ENCODE measurements at regions not wholly inside any gene's neighbourhood (a gene's known extent, or its start where the extent isn't known, plus 50 kb on each side); places are given as distances from the start of the nearest gene placed in this dataset.

DNA sequence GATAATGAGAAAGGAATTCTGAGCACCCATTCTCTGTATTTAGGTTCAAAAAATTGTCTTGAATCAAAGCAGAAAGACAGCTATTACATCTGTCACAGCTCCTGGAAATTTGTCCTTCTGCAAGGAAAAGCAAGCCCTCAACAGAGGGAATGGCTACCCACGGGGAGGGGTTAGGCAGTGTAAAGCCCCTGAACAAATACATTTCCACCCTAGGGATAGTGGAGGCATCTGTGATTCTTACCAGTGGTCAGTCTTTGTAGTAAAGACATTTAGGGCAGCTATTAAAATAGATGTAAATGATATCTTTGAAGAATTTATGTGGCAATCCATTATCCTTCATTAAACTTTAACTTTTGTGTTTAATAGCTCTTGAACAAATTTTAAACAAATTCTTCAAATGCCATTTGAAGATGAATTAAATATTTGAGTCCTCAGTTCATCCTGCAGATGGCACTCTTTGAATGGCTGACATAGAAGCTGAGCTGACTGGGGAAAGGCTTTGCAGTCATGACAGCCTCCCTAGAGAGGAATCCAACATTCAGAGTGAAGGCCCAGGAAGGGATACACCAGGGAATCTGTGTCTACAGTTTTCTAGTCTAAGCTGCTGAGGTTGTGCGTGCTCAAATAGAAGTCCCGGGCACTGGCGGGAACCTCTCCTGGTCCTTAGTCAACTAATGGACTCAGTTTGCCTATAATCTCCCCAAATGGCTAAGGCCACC, 359.7 kb upstream of the ROPN1 start:
- Histone ChIP-seq H3K9me3 (no peaks in the 10 kb centered on the region; the same call in 1 of the 2 replicates), H3K27me3 (replicated peaks; ENCODE audit: control insufficient read depth, insufficient read depth, low read length) (no peaks in the 10 kb centered on the region), H3K4me3 (ENCODE audit: low read depth, low read length) (no peak overlapping the region), H3K36me3 (ENCODE audit: control insufficient read depth, insufficient read depth, low read length) (no peaks in the 10 kb centered on the region), H3K4me1 (peaks cover 18% of the 10 kb centered on the region)
- POLR2A ChIA-PET = no interaction called here
- H3K4me1 Mint-ChIP-seq (ENCODE audit: low read depth, unreplicated experiment) = peaks cover 24% of the 10 kb centered on the region
- TF ChIP-seq, protein P1, sequence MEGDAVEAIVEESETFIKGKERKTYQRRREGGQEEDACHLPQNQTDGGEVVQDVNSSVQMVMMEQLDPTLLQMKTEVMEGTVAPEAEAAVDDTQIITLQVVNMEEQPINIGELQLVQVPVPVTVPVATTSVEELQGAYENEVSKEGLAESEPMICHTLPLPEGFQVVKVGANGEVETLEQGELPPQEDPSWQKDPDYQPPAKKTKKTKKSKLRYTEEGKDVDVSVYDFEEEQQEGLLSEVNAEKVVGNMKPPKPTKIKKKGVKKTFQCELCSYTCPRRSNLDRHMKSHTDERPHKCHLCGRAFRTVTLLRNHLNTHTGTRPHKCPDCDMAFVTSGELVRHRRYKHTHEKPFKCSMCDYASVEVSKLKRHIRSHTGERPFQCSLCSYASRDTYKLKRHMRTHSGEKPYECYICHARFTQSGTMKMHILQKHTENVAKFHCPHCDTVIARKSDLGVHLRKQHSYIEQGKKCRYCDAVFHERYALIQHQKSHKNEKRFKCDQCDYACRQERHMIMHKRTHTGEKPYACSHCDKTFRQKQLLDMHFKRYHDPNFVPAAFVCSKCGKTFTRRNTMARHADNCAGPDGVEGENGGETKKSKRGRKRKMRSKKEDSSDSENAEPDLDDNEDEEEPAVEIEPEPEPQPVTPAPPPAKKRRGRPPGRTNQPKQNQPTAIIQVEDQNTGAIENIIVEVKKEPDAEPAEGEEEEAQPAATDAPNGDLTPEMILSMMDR (IDR thresholded peaks at IDR 0.05; ENCODE audit: insufficient read depth in 1 of 2, low read depth in 1 of 2, low read length in 1 of 2, severe bottlenecking in 1 of 2, unreplicated experiment in 1 of 2) = peak; percentile 52 to 59
- intact Hi-C loops (cut with micrococcal nuclease; ENCODE audit: unreplicated experiment) = loop anchor here (1.0 to 5.0 kb wide), 7 partner anchors 29 to 209 kb away; no protein-coding TSS in a partner anchor
- no peak overlapping the region for H3K4me3 Mint-ChIP-seq (ENCODE audit: unreplicated experiment)
- H3K27me3 Mint-ChIP-seq (ENCODE audit: insufficient read depth, unreplicated experiment) = no peaks in the 10 kb centered on the region
- CTCF ChIA-PET = interaction anchor here (0.5 to 2.0 kb wide), 14 partner anchors 11 to 377 kb away, joined by 3 to 25 read pairs (median 5); partner anchors contain the start of gene KALRN
- no TSS peak for BruUV-seq (replicated peaks)
- peak; percentile 74 to 77 for DNase-seq
- H3K27ac Mint-ChIP-seq (ENCODE audit: unreplicated experiment) = peak overlapping the region; percentile 50
- no peaks in the 10 kb centered on the region for H3K36me3 Mint-ChIP-seq (ENCODE audit: insufficient read depth, unreplicated experiment)
- H3K9me3 Mint-ChIP-seq (ENCODE audit: unreplicated experiment) = peaks cover 4% of the 10 kb centered on the region

- no TSS peak for BruUV-seq (replicated peaks)
- ChIA-PET POLR2A (no interaction called here), CTCF (interaction anchor here (0.5 to 2.0 kb wide), 11 partner anchors 11 to 377 kb away, joined by 3 to 25 read pairs (median 7); partner anchors contain the start of gene KALRN)
- H3K9me3 Mint-ChIP-seq (ENCODE audit: unreplicated experiment) = peaks cover 10% of the 10 kb centered on the region
- H3K4me3 Mint-ChIP-seq (ENCODE audit: unreplicated experiment) = no peak overlapping the region
- TF ChIP-seq, protein P1 (IDR thresholded peaks at IDR 0.05; ENCODE audit: insufficient read depth in 1 of 2, low read depth in 1 of 2, low read length in 1 of 2, severe bottlenecking in 1 of 2, unreplicated experiment in 1 of 2) = no peak
- Histone ChIP-seq H3K4me3 (ENCODE audit: low read depth, low read length) (no peak overlapping the region), H3K36me3 (ENCODE audit: control insufficient read depth, insufficient read depth, low read length) (no peaks in the 10 kb centered on the region), H3K9me3 (no peaks in the 10 kb centered on the region; the same call in 1 of the 2 replicates), H3K4me1 (peaks cover 19% of the 10 kb centered on the region), H3K27me3 (replicated peaks; ENCODE audit: control insufficient read depth, insufficient read depth, low read length) (no peaks in the 10 kb centered on the region)
- no peaks in the 10 kb centered on the region for H3K27me3 Mint-ChIP-seq (ENCODE audit: insufficient read depth, unreplicated experiment)
- intact Hi-C loops (cut with micrococcal nuclease; ENCODE audit: unreplicated experiment) = loop anchor here (5.0 kb wide), 1 partner anchor 50 kb away; no protein-coding TSS in a partner anchor
- DNase-seq = no peak
- no peaks in the 10 kb centered on the region for H3K36me3 Mint-ChIP-seq (ENCODE audit: insufficient read depth, unreplicated experiment)
- peaks cover 24% of the 10 kb centered on the region for H3K4me1 Mint-ChIP-seq (ENCODE audit: low read depth, unreplicated experiment)
- H3K27ac Mint-ChIP-seq (ENCODE audit: unreplicated experiment) = peak overlapping the region; percentile 50
Measured at GRCh38 chr3:124352149-124352539, 360.2 kb upstream of the ROPN1 start.

DNA sequence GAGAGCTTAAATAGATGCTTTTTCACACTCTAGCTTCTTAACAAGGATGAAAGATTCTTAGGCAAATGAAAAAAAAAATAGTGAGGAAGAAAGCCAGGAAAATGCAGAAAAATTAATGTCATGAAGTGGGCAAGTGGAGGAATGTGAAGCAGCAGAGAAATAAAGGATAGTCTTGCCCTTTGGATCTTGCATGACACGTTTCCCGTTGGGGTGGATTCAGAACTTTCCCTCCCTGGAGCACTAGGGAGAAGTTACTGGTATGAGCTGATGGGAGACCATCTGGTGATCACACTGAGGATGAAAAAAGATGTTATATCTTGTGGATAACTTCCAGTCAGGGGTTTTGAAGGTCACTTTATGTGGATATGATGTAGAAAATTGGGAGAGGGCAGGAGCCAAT, 361.8 kb upstream of the ROPN1 start:
- no peaks in the 10 kb centered on the region for H3K36me3 Mint-ChIP-seq (ENCODE audit: insufficient read depth, unreplicated experiment)
- no peaks in the 10 kb centered on the region for H3K27me3 Mint-ChIP-seq (ENCODE audit: insufficient read depth, unreplicated experiment)
- H3K9me3 Mint-ChIP-seq (ENCODE audit: unreplicated experiment) = peaks cover 17% of the 10 kb centered on the region
- BruUV-seq (replicated peaks) = no TSS peak
- CTCF ChIA-PET = no interaction called here
- Histone ChIP-seq H3K36me3 (ENCODE audit: control insufficient read depth, insufficient read depth, low read length) (no peaks in the 10 kb centered on the region), H3K27me3 (replicated peaks; ENCODE audit: control insufficient read depth, insufficient read depth, low read length) (no peaks in the 10 kb centered on the region), H3K4me3 (ENCODE audit: low read depth, low read length) (no peak overlapping the region), H3K9me3 (no peaks in the 10 kb centered on the region; the same call in 1 of the 2 replicates), H3K4me1 (peaks cover 23% of the 10 kb centered on the region)
- no peak overlapping the region for H3K27ac Mint-ChIP-seq (ENCODE audit: unreplicated experiment)
- POLR2A ChIA-PET = no interaction called here
- intact Hi-C loops (cut with micrococcal nuclease; ENCODE audit: unreplicated experiment) = loop anchor here (5.0 kb wide), 1 partner anchor 49 kb away; no protein-coding TSS in a partner anchor
- DNase-seq = no peak
- peaks cover 32% of the 10 kb centered on the region for H3K4me1 Mint-ChIP-seq (ENCODE audit: low read depth, unreplicated experiment)
- H3K4me3 Mint-ChIP-seq (ENCODE audit: unreplicated experiment) = no peak overlapping the region
- TF ChIP-seq, protein P1 (IDR thresholded peaks at IDR 0.05; ENCODE audit: insufficient read depth in 1 of 2, low read depth in 1 of 2, low read length in 1 of 2, severe bottlenecking in 1 of 2, unreplicated experiment in 1 of 2) = no peak
